Activated B cell treated with CpG ODN at 0.5 μM for 24 hours (primary cell): ENCODE measurements at regions not wholly inside any gene's neighbourhood (a gene's known extent, or its start where the extent isn't known, plus 50 kb on each side); places are given as distances from the start of the nearest gene placed in this dataset.
"Not testable (repeated sequence)": the region's sequence is repeated elsewhere in the genome, so short reads cannot be mapped to it uniquely, and the experiment has no call there.

ENCODE experiments used
- ATAC-seq: fragments of 200-7000 bp; cut with Tn5 transposase; one replicate; pipeline ENCODE4 v1.10.0; 2021; ENCODE audit warnings: low read depth, mild to moderate bottlenecking, moderate library complexity
- CTCF ChIA-PET: fragments of 350-600 bp; sonication (Branson Sonifier 250); formaldehyde crosslinking; loops from one replicate; lab custom pipeline; 2021; ENCODE audit warnings: antibody characterized with exemption; lab: Charles Lee
- POLR2A ChIA-PET: fragments of 350-600 bp; sonication (Branson Sonifier 250); formaldehyde crosslinking; loops from one replicate; lab custom pipeline; 2021; ENCODE audit warnings: antibody characterized with exemption; lab: Charles Lee
- DNase-seq: peaks from one replicate; pipeline ENCODE4 v3.0.0; 2022
- H3K27ac Mint-ChIP-seq: one replicate; pipeline ENCODE4 v1.8.0; 2020; ENCODE audit warnings: mixed read lengths
- H3K27me3 Mint-ChIP-seq: one replicate; pipeline ENCODE4 v1.8.0; 2021; ENCODE audit warnings: mixed read lengths
- H3K36me3 Mint-ChIP-seq: one replicate; pipeline ENCODE4 v1.8.0; 2021; ENCODE audit warnings: low read depth, mixed read lengths
- H3K4me1 Mint-ChIP-seq: one replicate; pipeline ENCODE4 v1.8.0; 2021; ENCODE audit warnings: mixed read lengths
- H3K4me3 Mint-ChIP-seq: one replicate; pipeline ENCODE4 v1.8.0; 2020; ENCODE audit warnings: mild to moderate bottlenecking, mixed read lengths
- H3K9me3 Mint-ChIP-seq: one replicate; pipeline ENCODE4 v1.8.0; 2020; ENCODE audit warnings: mixed read lengths
- CTCF ChIP-seq: fragments of 200-600 bp; IDR thresholded peaks from one replicate; pipeline ENCODE4 v1.8.0; 2022; ENCODE audit warnings: antibody characterized with exemption, mild to moderate bottlenecking
- intact Hi-C: fragments of 100-400 bp; cut with micrococcal nuclease; formaldehyde crosslinking; loops from one replicate; pipeline ENCODE4 v1.15.1; 2024

GRCh38 chr13:103884101-103884723 lies 818.0 kb upstream of the SLC10A2 start:
- ATAC-seq (no peak), DNase-seq (no peak)
- Mint-ChIP-seq H3K4me3 (no peak overlapping the region), H3K36me3 (no peaks in the 10 kb centered on the region), H3K4me1 (no peaks in the 10 kb centered on the region), H3K27ac (no peak overlapping the region), H3K27me3 (no peaks in the 10 kb centered on the region), H3K9me3 (no peaks in the 10 kb centered on the region)
- TF ChIP-seq CTCF: no peak
- intact Hi-C loops: no loop called here
- ChIA-PET CTCF (no interaction called here), POLR2A (no interaction called here)

- no peak overlapping the region for H3K4me3 Mint-ChIP-seq
- intact Hi-C loops: no loop called here
- no peak for ATAC-seq
- no peaks in the 10 kb centered on the region for H3K36me3 Mint-ChIP-seq
- no peak overlapping the region for H3K27ac Mint-ChIP-seq
- H3K9me3 Mint-ChIP-seq: no peaks in the 10 kb centered on the region
- no peaks in the 10 kb centered on the region for H3K27me3 Mint-ChIP-seq
- DNase-seq: no peak
- CTCF ChIA-PET: no interaction called here
- TF ChIP-seq CTCF: no peak
- no peaks in the 10 kb centered on the region for H3K4me1 Mint-ChIP-seq
- POLR2A ChIA-PET: no interaction called here
Measured at GRCh38 chr13:103883698-103884097, 817.5 kb upstream of the SLC10A2 start.

- CTCF ChIA-PET: no interaction called here
- TF ChIP-seq CTCF: no peak
- H3K4me1 Mint-ChIP-seq: no peaks in the 10 kb centered on the region
- no peak overlapping the region for H3K27ac Mint-ChIP-seq
- no peaks in the 10 kb centered on the region for H3K36me3 Mint-ChIP-seq
- POLR2A ChIA-PET: no interaction called here
- H3K9me3 Mint-ChIP-seq: no peaks in the 10 kb centered on the region
- no peak overlapping the region for H3K4me3 Mint-ChIP-seq
- H3K27me3 Mint-ChIP-seq: no peaks in the 10 kb centered on the region
- DNase-seq: no peak
- intact Hi-C loops: no loop called here
- no peak for ATAC-seq
Measured at GRCh38 chr13:103883164-103883563, 816.9 kb upstream of the SLC10A2 start.

- H3K27ac Mint-ChIP-seq, H3K36me3 Mint-ChIP-seq, H3K4me1 Mint-ChIP-seq, H3K9me3 Mint-ChIP-seq, ATAC-seq, H3K27me3 Mint-ChIP-seq, intact Hi-C loops, DNase-seq, H3K4me3 Mint-ChIP-seq, CTCF ChIA-PET, POLR2A ChIA-PET: not testable (repeated sequence)
Measured at GRCh38 chr13:103880146-103880545, 813.9 kb upstream of the SLC10A2 start.

- Mint-ChIP-seq H3K27ac (no peak overlapping the region), H3K4me3 (no peak overlapping the region), H3K36me3 (no peaks in the 10 kb centered on the region), H3K4me1 (no peaks in the 10 kb centered on the region), H3K27me3 (no peaks in the 10 kb centered on the region), H3K9me3 (no peaks in the 10 kb centered on the region)
- POLR2A ChIA-PET: no interaction called here
- CTCF ChIA-PET: no interaction called here
- no peak for ATAC-seq
- DNase-seq: no peak
- intact Hi-C loops: no loop called here
- TF ChIP-seq CTCF: no peak
Measured at GRCh38 chr13:103878891-103879605, 812.8 kb upstream of the SLC10A2 start.
